ENCODE measurements at regions not wholly inside any gene's neighbourhood (a gene's known extent, or its start where the extent isn't known, plus 50 kb on each side); places are given as distances from the start of the nearest gene placed in this dataset.

GRCh38 chr15:31214158-31214863 lies 112.3 kb upstream of the KLF13 start:
- TF ChIP-seq CTCF (IDR thresholded peaks at IDR 0.05; ENCODE audit: low read length) = no peak
- TF ChIP-seq EZH2 (optimal IDR thresholded peaks at IDR 0.05; ENCODE audit: low read depth, low read length) = no peak
- no peak for TF ChIP-seq EZH2phosphoT487 (IDR thresholded peaks at IDR 0.05; ENCODE audit: low read length)

Data from MM.1S (cell line).